GM12878 (cell line): ENCODE measurements at regions not wholly inside any gene's neighbourhood (a gene's known extent, or its start where the extent isn't known, plus 50 kb on each side); places are given as distances from the start of the nearest gene placed in this dataset.

Experiments
- CUX1 ChIP-seq: IDR thresholded peaks from 2 replicates; pipeline ENCODE4 v1.6.1; 2012; ENCODE audit warnings: improper control_type of control experiment, low read depth, low read length; ENCODE audit not compliant: insufficient replicate concordance
- MEF2B ChIP-seq: fragments of 450-650 bp; IDR thresholded peaks from 2 replicates; pipeline ENCODE4 v1.6.1; 2018; ENCODE audit warnings: mild to moderate bottlenecking, moderate library complexity; ENCODE audit not compliant: partially characterized antibody, poor library complexity, severe bottlenecking
- SIN3A ChIP-seq: IDR thresholded peaks from 2 replicates; pipeline ENCODE4 v1.6.1; 2012; ENCODE audit warnings: low read depth, low read length, improper control_type of control experiment
- SMAD1 ChIP-seq: fragments of 450-650 bp; IDR thresholded peaks from 2 replicates; pipeline ENCODE4 v1.6.1; 2018; ENCODE audit warnings: mild to moderate bottlenecking, low read depth; ENCODE audit not compliant: partially characterized antibody
- TF ChIP-seq, protein P1 (sequence below): fragments of 450-650 bp; formaldehyde crosslinking; IDR thresholded peaks from 2 replicates; pipeline ENCODE4 v1.4.0; 2022; ENCODE audit warnings: mild to moderate bottlenecking, moderate library complexity

- no peak for TF ChIP-seq SMAD1
- no peak for TF ChIP-seq SIN3A
- TF ChIP-seq, protein P1, sequence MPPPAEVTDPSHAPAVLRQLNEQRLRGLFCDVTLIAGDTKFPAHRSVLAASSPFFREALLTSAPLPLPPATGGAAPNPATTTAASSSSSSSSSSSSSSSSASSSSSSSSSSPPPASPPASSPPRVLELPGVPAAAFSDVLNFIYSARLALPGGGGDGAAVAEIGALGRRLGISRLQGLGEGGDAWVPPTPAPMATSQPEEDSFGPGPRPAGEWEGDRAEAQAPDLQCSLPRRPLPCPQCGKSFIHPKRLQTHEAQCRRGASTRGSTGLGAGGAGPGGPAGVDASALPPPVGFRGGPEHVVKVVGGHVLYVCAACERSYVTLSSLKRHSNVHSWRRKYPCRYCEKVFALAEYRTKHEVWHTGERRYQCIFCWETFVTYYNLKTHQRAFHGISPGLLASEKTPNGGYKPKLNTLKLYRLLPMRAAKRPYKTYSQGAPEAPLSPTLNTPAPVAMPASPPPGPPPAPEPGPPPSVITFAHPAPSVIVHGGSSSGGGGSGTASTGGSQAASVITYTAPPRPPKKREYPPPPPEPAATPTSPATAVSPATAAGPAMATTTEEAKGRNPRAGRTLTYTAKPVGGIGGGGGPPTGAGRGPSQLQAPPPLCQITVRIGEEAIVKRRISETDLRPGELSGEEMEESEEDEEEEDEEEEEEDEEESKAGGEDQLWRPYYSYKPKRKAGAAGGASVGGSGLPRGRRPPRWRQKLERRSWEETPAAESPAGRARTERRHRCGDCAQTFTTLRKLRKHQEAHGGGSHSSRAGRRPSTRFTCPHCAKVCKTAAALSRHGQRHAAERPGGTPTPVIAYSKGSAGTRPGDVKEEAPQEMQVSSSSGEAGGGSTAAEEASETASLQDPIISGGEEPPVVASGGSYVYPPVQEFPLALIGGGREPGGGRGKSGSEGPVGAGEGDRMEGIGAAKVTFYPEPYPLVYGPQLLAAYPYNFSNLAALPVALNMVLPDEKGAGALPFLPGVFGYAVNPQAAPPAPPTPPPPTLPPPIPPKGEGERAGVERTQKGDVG (CRISPR knock-in tag): no peak
- TF ChIP-seq MEF2B: no peak
- no peak for TF ChIP-seq CUX1
These were observed 52.7 kb upstream of the INPP5A start (continued) for GRCh38 chr10:132484922-132485321.
